ENCODE measurements at regions not wholly inside any gene's neighbourhood (a gene's known extent, or its start where the extent isn't known, plus 50 kb on each side); places are given as distances from the start of the nearest gene placed in this dataset.

- DNase-seq (ENCODE audit: extremely low read depth, low read depth), result no peak
These were observed 124.8 kb upstream of the PACRGL start for GRCh38 chr4:20575486-20575885.

- DNase-seq (ENCODE audit: extremely low read depth, low read depth), result no peak
These were observed 123.4 kb upstream of the PACRGL start for GRCh38 chr4:20576861-20577260.

GRCh38 chr4:20577702-20578101 lies 122.6 kb upstream of the PACRGL start:
- no peak for DNase-seq (ENCODE audit: extremely low read depth, low read depth)

GRCh38 chr4:20580907-20581306 lies 119.4 kb upstream of the PACRGL start:
- no peak for DNase-seq (ENCODE audit: extremely low read depth, low read depth)

GRCh38 chr4:20589436-20589835 lies 110.8 kb upstream of the PACRGL start:
- no peak for DNase-seq (ENCODE audit: extremely low read depth, low read depth)

- no peak for DNase-seq (ENCODE audit: extremely low read depth, low read depth)
These were observed 109.4 kb upstream of the PACRGL start for GRCh38 chr4:20590849-20591248.

- DNase-seq (ENCODE audit: extremely low read depth, low read depth), result no peak
These were observed 108.7 kb upstream of the PACRGL start for GRCh38 chr4:20591571-20591970.

GRCh38 chr4:20592013-20592412 lies 108.2 kb upstream of the PACRGL start:
- DNase-seq (ENCODE audit: extremely low read depth, low read depth), result no peak

GRCh38 chr4:20592663-20593062 lies 107.6 kb upstream of the PACRGL start:
- DNase-seq (ENCODE audit: extremely low read depth, low read depth), result no peak

GRCh38 chr4:20598626-20599025 lies 101.6 kb upstream of the PACRGL start:
- no peak for DNase-seq (ENCODE audit: extremely low read depth, low read depth)

GRCh38 chr4:20603671-20604313 lies 96.5 kb upstream of the PACRGL start:
- DNase-seq (ENCODE audit: extremely low read depth, low read depth), result no peak

- no peak for DNase-seq (ENCODE audit: extremely low read depth, low read depth)
These were observed 87.9 kb upstream of the PACRGL start for GRCh38 chr4:20612313-20612712.

- no peak for DNase-seq (ENCODE audit: extremely low read depth, low read depth)
These were observed 85.4 kb upstream of the PACRGL start for GRCh38 chr4:20614816-20615215.

GRCh38 chr4:20615486-20616260 lies 84.6 kb upstream of the PACRGL start:
- no peak for DNase-seq (ENCODE audit: extremely low read depth, low read depth)

GRCh38 chr4:20616313-20616712 lies 83.9 kb upstream of the PACRGL start:
- no peak for DNase-seq (ENCODE audit: extremely low read depth, low read depth)

GRCh38 chr4:20616848-20617247 lies 83.4 kb upstream of the PACRGL start:
- DNase-seq (ENCODE audit: extremely low read depth, low read depth), result no peak

- no peak for DNase-seq (ENCODE audit: extremely low read depth, low read depth)
These were observed 82.4 kb upstream of the PACRGL start for GRCh38 chr4:20617678-20618396.

GRCh38 chr4:20618731-20619130 lies 81.5 kb upstream of the PACRGL start:
- DNase-seq (ENCODE audit: extremely low read depth, low read depth), result no peak

- no peak for DNase-seq (ENCODE audit: extremely low read depth, low read depth)
These were observed 78.8 kb upstream of the PACRGL start for GRCh38 chr4:20621476-20621875.

GRCh38 chr4:20622701-20623100 lies 77.6 kb upstream of the PACRGL start:
- DNase-seq (ENCODE audit: extremely low read depth, low read depth), result no peak

- no peak for DNase-seq (ENCODE audit: extremely low read depth, low read depth)
These were observed 76.3 kb upstream of the PACRGL start for GRCh38 chr4:20623939-20624338.
